ENCODE measurements at regions not wholly inside any gene's neighbourhood (a gene's known extent, or its start where the extent isn't known, plus 50 kb on each side); places are given as distances from the start of the nearest gene placed in this dataset.

DNA sequence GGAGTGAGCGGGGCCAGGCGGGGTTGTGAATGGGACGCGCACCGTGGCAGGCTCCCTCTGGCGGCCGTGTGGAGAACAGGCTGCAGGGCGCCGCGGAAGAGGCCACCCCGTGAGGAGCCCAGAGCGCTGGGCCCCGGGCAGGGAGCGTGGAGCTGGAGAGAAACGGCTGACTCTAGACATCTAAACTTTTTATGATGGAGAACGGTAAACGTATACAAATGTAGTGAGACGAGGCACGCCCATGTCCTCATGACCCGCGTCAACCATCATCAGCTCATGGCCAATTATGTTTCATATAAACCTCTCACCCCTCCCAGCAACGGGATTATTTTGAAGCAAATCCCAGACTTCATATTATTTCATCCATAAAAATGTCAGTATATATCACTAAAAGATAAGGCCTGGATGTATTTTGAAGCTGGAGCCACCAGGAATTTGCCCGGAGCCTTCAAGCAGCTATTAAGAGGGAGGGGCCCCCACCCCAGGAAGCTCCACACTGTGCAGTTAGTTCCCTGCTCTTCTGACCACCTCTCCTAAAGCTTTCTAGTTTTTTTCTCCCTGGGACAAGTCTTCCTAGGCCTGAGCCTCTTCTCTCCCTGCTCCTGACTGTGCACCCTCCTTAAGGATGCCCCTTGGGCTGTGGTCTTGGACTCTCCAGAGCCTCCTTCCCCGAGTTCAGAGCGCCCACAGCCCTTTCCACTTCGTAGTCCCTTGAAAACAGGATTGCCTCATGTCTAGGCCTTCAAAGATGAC is 149.5 kb downstream of the SMAD6 start:
- intact Hi-C loops (cut with micrococcal nuclease), result loop anchor here (1.0 to 5.0 kb wide), 5 partner anchors 63 to 248 kb away; partner anchors contain the start of gene SMAD6
- no TSS peak for BruUV-seq (replicated peaks)
- H2AFZ ChIP-seq (ENCODE audit: low read depth, low read length, poor library complexity, severe bottlenecking), result peak overlapping the region; percentile 91

More for the DNA sequence above, 149.5 kb downstream of the SMAD6 start:
- ChIA-PET CTCF (interaction anchor here (0.6 to 4.0 kb wide), 37 partner anchors 8 to 419 kb away, joined by 3 to 41 read pairs (median 3); partner anchors contain the start of genes LCTL and SMAD6), POLR2A (interaction anchor here (0.9 to 1.0 kb wide), 2 partner anchors 9 to 21 kb away, joined by 3 read pairs; no protein-coding TSS in a partner anchor), RAD21 (ENCODE audit: low non-redundant PET in 1 of 2, low total read pairs in 2 of 2, uncharacterized antibody in 2 of 2, unreplicated experiment in 2 of 2) (interaction anchor here (0.6 to 1.7 kb wide), 10 partner anchors 63 to 248 kb away, joined by 3 to 12 read pairs (median 4); partner anchors contain the start of gene SMAD6 (in 1 of the 2))
- no peaks in the 10 kb centered on the region for H4K20me1 ChIP-seq (ENCODE audit: insufficient read depth)
- no peak overlapping the region for H3K9ac ChIP-seq (ENCODE audit: low read length)
- H3K79me2 ChIP-seq (ENCODE audit: insufficient read depth, low read length), result no peaks in the 10 kb centered on the region
- H3K36me3 ChIP-seq (ENCODE audit: control insufficient read depth in 1 of 2, insufficient read depth in 2 of 2, low read length in 2 of 2), result no peaks in the 10 kb centered on the region
- H3K4me3 ChIP-seq (replicated peaks in 1 of 2; ENCODE audit: low read depth in 1 of 2, low read length in 2 of 2), result no peak overlapping the region
- DNase-seq (ENCODE audit: low read depth, low spot score), result peak; percentile 59
- no peaks in the 10 kb centered on the region for H3K9me3 ChIP-seq (ENCODE audit: control insufficient read depth in 1 of 2, insufficient read depth in 1 of 2, low read depth in 1 of 2, low read length in 2 of 2)
- TF ChIP-seq ELF1 (IDR thresholded peaks at IDR 0.05; ENCODE audit: borderline replicate concordance, low read depth) (no peak), EGR1 (IDR thresholded peaks at IDR 0.05; ENCODE audit: low read depth) (no peak), RAD21 (IDR thresholded peaks at IDR 0.05; ENCODE audit: low read depth) (peak; percentile 86), YY1 (IDR thresholded peaks at IDR 0.05; ENCODE audit: extremely low read depth, insufficient replicate concordance, low read depth, low read length) (peak; percentile 71), SP1 (IDR thresholded peaks at IDR 0.05; ENCODE audit: low read depth) (no peak), CBX3 (IDR thresholded peaks at IDR 0.05; ENCODE audit: low read depth) (peak; percentile 49; the same call in 1 of the 2 replicates), FOSL1 (IDR thresholded peaks at IDR 0.05; ENCODE audit: low read depth) (no peak), POLR2A (IDR thresholded peaks at IDR 0.05; ENCODE audit: borderline replicate concordance, extremely low read depth, insufficient read depth, insufficient read length) (no peak), SIN3A (IDR thresholded peaks at IDR 0.05; ENCODE audit: low read depth) (no peak), POLR2AphosphoS5 (IDR thresholded peaks at IDR 0.05; ENCODE audit: low read depth, low read length) (0 out of 2 replicates have a peak, but pooled peaks have one; percentile 15)
- TF ChIP-seq, protein P1, sequence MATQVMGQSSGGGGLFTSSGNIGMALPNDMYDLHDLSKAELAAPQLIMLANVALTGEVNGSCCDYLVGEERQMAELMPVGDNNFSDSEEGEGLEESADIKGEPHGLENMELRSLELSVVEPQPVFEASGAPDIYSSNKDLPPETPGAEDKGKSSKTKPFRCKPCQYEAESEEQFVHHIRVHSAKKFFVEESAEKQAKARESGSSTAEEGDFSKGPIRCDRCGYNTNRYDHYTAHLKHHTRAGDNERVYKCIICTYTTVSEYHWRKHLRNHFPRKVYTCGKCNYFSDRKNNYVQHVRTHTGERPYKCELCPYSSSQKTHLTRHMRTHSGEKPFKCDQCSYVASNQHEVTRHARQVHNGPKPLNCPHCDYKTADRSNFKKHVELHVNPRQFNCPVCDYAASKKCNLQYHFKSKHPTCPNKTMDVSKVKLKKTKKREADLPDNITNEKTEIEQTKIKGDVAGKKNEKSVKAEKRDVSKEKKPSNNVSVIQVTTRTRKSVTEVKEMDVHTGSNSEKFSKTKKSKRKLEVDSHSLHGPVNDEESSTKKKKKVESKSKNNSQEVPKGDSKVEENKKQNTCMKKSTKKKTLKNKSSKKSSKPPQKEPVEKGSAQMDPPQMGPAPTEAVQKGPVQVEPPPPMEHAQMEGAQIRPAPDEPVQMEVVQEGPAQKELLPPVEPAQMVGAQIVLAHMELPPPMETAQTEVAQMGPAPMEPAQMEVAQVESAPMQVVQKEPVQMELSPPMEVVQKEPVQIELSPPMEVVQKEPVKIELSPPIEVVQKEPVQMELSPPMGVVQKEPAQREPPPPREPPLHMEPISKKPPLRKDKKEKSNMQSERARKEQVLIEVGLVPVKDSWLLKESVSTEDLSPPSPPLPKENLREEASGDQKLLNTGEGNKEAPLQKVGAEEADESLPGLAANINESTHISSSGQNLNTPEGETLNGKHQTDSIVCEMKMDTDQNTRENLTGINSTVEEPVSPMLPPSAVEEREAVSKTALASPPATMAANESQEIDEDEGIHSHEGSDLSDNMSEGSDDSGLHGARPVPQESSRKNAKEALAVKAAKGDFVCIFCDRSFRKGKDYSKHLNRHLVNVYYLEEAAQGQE (IDR thresholded peaks at IDR 0.05; ENCODE audit: low read depth), result no peak
- TF ChIP-seq, protein P2, sequence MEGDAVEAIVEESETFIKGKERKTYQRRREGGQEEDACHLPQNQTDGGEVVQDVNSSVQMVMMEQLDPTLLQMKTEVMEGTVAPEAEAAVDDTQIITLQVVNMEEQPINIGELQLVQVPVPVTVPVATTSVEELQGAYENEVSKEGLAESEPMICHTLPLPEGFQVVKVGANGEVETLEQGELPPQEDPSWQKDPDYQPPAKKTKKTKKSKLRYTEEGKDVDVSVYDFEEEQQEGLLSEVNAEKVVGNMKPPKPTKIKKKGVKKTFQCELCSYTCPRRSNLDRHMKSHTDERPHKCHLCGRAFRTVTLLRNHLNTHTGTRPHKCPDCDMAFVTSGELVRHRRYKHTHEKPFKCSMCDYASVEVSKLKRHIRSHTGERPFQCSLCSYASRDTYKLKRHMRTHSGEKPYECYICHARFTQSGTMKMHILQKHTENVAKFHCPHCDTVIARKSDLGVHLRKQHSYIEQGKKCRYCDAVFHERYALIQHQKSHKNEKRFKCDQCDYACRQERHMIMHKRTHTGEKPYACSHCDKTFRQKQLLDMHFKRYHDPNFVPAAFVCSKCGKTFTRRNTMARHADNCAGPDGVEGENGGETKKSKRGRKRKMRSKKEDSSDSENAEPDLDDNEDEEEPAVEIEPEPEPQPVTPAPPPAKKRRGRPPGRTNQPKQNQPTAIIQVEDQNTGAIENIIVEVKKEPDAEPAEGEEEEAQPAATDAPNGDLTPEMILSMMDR (IDR thresholded peaks at IDR 0.05 in 2 of 3, conservative IDR thresholded peaks at IDR 0.05 in 1 of 3; ENCODE audit: borderline replicate concordance in 1 of 3, insufficient read depth in 1 of 3, low read depth in 2 of 3, low read length in 2 of 3), result peak; percentile 87 to 95 (median 94)
- TF ChIP-seq, protein P3, sequence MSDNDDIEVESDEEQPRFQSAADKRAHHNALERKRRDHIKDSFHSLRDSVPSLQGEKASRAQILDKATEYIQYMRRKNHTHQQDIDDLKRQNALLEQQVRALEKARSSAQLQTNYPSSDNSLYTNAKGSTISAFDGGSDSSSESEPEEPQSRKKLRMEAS (IDR thresholded peaks at IDR 0.05), result no peak; the same call in 1 of the 2 replicates
- peak; percentile 94 for ATAC-seq
- no peak overlapping the region for H3K27ac ChIP-seq (ENCODE audit: low read depth, low read length)
- peak overlapping the region; percentile 60 for H3K4me2 ChIP-seq (ENCODE audit: low read length)
- no peaks in the 10 kb centered on the region for H3K27me3 ChIP-seq (ENCODE audit: insufficient read depth, low read length)
- no peaks in the 10 kb centered on the region for H3K9me2 ChIP-seq (ENCODE audit: insufficient read depth)
- peaks cover 11 to 18% of the 10 kb centered on the region in 2 experiments; a peak in 3 of 4 replicates for H3K4me1 ChIP-seq (ENCODE audit: control insufficient read depth in 1 of 2, insufficient read depth in 2 of 2, low read length in 2 of 2)
